HEK293T (cell line): ENCODE measurements at regions not wholly inside any gene's neighbourhood (a gene's known extent, or its start where the extent isn't known, plus 50 kb on each side); places are given as distances from the start of the nearest gene placed in this dataset.

Experiments used
- CTCF ChIA-PET: fragments of 350-600 bp; formaldehyde crosslinking; extraction: SDS; loops from one replicate; lab custom pipeline; 2021; ENCODE audit warnings: antibody characterized with exemption, inconsistent platforms; lab: Yijun Ruan, JAX
- POLR2A ChIA-PET: fragments of 350-600 bp; formaldehyde crosslinking; extraction: SDS; loops from one replicate; lab custom pipeline; 2020; ENCODE audit warnings: antibody characterized with exemption, inconsistent platforms; lab: Yijun Ruan, JAX
- DNase-seq: peaks from one replicate; pipeline ENCODE4 v3.0.0; 2012; ENCODE audit warnings: mixed read lengths; ENCODE audit errors: extremely low spot score
- ARNT ChIP-seq: fragments of 450-650 bp; IDR thresholded peaks from 2 replicates; pipeline ENCODE4 v1.6.1; 2017; ENCODE audit warnings: mild to moderate bottlenecking
- BHLHE40 ChIP-seq: fragments of 450-650 bp; IDR thresholded peaks from 2 replicates; pipeline ENCODE4 v1.6.1; 2016; ENCODE audit warnings: mild to moderate bottlenecking, moderate library complexity, borderline replicate concordance
- CTBP1 ChIP-seq: fragments of 450-650 bp; IDR thresholded peaks from 2 replicates; pipeline ENCODE4 v1.6.1; 2016; ENCODE audit warnings: borderline replicate concordance
- ELF4 ChIP-seq: fragments of 450-650 bp; IDR thresholded peaks from 2 replicates; pipeline ENCODE4 v1.6.1; 2017; ENCODE audit warnings: antibody characterized with exemption
- FOXA1 ChIP-seq: fragments of 450-650 bp; IDR thresholded peaks from 2 replicates; pipeline ENCODE4 v1.6.1; 2016; ENCODE audit warnings: mild to moderate bottlenecking
- FOXK2 ChIP-seq: fragments of 450-650 bp; IDR thresholded peaks from 2 replicates; pipeline ENCODE4 v1.6.1; 2016; ENCODE audit warnings: mild to moderate bottlenecking
- FOXM1 ChIP-seq: fragments of 450-650 bp; IDR thresholded peaks from 2 replicates; pipeline ENCODE4 v1.6.1; 2017; ENCODE audit warnings: mild to moderate bottlenecking, borderline replicate concordance
- HDGF ChIP-seq: fragments of 450-650 bp; IDR thresholded peaks from 2 replicates; pipeline ENCODE4 v1.6.1; 2017; ENCODE audit warnings: antibody characterized with exemption, borderline replicate concordance
- L3MBTL2 ChIP-seq: fragments of 450-650 bp; conservative IDR thresholded peaks from 2 replicates; pipeline ENCODE4 v1.6.1; 2016; ENCODE audit warnings: mild to moderate bottlenecking
- LEF1 ChIP-seq: fragments of 450-650 bp; IDR thresholded peaks from 2 replicates; pipeline ENCODE4 v1.6.1; 2017; ENCODE audit warnings: mild to moderate bottlenecking, borderline replicate concordance
- NFRKB ChIP-seq: fragments of 450-650 bp; IDR thresholded peaks from 2 replicates; pipeline ENCODE4 v1.6.1; 2016; ENCODE audit warnings: mild to moderate bottlenecking, moderate library complexity
- SP1 ChIP-seq: fragments of 450-650 bp; IDR thresholded peaks from 2 replicates; pipeline ENCODE4 v1.6.1; 2017
- SUZ12 ChIP-seq: fragments of 450-650 bp; IDR thresholded peaks from 2 replicates; pipeline ENCODE4 v1.6.1; 2016; ENCODE audit warnings: mild to moderate bottlenecking
- TARDBP ChIP-seq: fragments of 450-650 bp; IDR thresholded peaks from 2 replicates; pipeline ENCODE4 v1.6.1; 2016
- ZNF384 ChIP-seq: fragments of 450-650 bp; IDR thresholded peaks from 2 replicates; pipeline ENCODE4 v1.6.1; 2016
- TF ChIP-seq, protein P1 (sequence below): fragments of 450-650 bp; IDR thresholded peaks from 2 replicates; pipeline ENCODE4 v1.6.1; 2016

DNA sequence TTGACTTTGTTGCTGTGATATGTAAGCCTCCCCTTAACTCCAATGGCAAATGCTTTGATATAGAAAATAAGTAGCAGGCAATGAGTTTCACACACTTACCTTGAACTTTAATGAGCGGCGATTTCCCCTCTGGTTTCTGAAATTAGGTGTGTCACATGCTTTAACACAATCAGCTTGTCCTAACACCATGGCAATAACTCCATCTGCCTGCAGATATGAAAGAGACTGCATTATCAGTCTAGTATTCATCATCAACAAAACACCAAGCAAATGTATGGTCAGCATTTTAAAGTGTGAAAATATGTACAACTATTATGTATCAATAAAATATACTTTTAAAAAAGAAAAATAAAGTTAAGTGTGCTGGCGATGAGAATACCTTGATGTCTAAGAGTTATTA, 128.8 kb upstream of the FAM9B start:
- TF ChIP-seq L3MBTL2 (no peak), NFRKB (no peak), TARDBP (no peak), SUZ12 (no peak), FOXK2 (no peak), SP1 (no peak), ELF4 (no peak), ARNT (no peak)
- no peak for DNase-seq
- POLR2A ChIA-PET = no interaction called here

DNA sequence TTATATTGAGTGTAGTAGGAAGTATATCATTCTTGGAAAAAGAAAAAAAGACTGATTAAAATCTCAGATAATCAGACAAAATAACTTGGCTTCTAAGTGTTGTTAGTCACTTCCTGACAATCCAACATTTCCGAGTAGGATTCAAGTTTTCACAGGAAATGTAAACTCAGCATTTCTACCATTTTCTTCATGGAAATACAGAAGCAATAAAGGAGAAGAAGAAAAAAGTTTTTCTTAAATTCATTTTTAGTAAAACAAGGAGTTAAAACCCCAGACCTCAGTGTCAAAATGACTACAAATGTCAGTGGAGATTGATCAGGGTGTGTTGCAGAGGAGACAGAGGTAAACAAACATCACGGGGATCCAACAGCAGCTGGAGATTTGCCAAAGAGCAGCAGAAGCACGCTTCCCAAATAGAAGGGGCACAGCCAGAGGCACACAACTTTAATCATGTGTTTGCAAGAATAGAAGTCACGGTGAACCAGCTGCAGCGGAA, 129.3 kb upstream of the FAM9B start:
- CTCF ChIA-PET = no interaction called here
- no peak for TF ChIP-seq SP1
- no peak for TF ChIP-seq SUZ12
- no peak for TF ChIP-seq ZNF384
- TF ChIP-seq NFRKB = no peak
- TF ChIP-seq FOXA1 = no peak
- TF ChIP-seq TARDBP = no peak
- TF ChIP-seq L3MBTL2 = no peak
- POLR2A ChIA-PET = no interaction called here
- DNase-seq = no peak

More for the DNA sequence above, 128.8 kb upstream of the FAM9B start:
- CTCF ChIA-PET = no interaction called here

DNA sequence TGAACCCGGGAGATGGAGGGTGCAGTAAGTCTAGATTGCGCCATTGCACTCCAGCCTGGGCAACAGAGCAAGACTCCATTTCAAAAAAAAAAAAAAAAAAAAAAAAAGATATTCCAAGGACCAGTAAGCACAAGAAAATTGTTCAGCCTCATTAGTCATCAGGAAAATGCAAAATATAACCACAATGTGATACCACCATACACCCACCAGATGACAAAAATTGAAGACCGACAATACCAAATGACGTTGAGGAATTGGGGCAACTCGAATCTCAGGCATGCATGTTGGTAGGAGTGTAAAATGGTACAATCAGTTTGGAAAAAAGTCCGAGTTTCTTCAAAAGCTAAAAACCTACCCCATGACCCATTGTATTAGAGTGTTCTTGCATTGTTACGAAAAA, 130.2 kb upstream of the FAM9B start:
- ChIA-PET CTCF (no interaction called here), POLR2A (no interaction called here)
- no peak for TF ChIP-seq L3MBTL2
- TF ChIP-seq NFRKB = no peak
- no peak for TF ChIP-seq FOXM1
- TF ChIP-seq ZNF384 = no peak
- TF ChIP-seq SUZ12 = no peak
- TF ChIP-seq, protein P1, sequence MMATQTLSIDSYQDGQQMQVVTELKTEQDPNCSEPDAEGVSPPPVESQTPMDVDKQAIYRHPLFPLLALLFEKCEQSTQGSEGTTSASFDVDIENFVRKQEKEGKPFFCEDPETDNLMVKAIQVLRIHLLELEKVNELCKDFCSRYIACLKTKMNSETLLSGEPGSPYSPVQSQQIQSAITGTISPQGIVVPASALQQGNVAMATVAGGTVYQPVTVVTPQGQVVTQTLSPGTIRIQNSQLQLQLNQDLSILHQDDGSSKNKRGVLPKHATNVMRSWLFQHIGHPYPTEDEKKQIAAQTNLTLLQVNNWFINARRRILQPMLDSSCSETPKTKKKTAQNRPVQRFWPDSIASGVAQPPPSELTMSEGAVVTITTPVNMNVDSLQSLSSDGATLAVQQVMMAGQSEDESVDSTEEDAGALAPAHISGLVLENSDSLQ = no peak
- no peak for TF ChIP-seq ELF4
- TF ChIP-seq BHLHE40 = no peak
- TF ChIP-seq FOXK2 = no peak
- no peak for TF ChIP-seq CTBP1
- TF ChIP-seq SP1 = no peak
- no peak for TF ChIP-seq TARDBP
- no peak for TF ChIP-seq HDGF
- TF ChIP-seq ARNT = no peak
- TF ChIP-seq LEF1 = no peak
- no peak for TF ChIP-seq FOXA1
- no peak for DNase-seq

DNA sequence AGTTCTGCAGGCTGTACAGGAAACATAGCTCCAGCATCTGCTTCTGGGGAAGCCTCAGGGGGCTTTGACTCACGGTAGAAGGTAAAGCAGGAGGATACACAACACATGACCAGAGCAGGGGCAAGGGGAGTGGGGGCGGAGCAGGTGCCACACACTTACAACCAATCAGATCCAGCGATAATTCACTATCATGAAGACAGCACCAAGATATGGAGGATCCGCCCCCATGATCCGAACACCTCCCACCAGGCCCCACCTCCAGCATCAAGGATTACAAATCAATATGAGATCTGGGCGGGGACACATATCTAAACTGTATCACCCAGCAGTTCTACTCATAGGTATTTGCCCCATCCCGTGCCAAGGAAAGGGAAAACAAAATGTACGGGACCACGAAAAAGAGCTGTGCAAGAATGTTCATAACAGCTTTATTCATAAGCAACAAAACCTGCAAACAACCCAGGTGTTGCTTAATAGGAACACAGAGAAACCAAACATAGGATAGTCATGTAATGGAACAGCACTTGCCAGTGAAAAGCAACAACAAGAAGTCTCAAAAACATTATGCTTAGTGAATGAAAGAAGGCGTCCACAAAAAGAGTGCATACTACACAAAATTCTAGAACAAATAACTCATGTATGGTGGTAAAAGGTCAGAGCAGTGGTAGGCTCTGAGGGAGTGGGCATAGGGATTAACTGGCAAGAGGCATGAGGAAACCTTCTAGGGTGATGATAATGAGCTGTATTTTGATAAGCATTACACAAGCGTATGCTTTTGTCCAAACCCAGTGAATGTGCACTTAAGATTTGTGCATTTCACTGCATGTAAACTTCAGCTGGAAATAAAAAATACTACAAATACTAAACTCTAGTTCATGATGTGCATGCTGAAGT, 130.9 kb upstream of the FAM9B start:
- POLR2A ChIA-PET = no interaction called here
- no peak for TF ChIP-seq CTBP1
- TF ChIP-seq ARNT = no peak
- no peak for TF ChIP-seq SUZ12
- no peak for DNase-seq
- CTCF ChIA-PET = no interaction called here

DNA sequence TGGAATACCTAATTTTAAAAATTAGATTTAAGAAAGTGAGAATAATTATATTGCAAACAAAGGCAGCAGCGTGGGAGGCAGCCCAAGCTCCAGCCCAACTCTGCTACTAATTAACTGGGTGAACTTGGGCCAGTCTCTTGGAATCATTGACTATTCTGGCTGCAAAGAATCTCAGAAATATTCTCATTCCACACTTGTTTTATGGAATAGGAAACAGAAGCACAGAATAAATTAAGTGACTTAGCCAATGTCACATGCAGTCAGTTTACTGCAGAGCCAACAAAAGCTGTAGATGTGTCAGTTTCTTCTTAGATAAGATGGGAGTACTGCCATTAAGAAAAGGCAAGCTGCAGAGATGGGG, 132.6 kb upstream of the FAM9B start:
- DNase-seq = no peak
- ChIA-PET CTCF (no interaction called here), POLR2A (no interaction called here)

DNA sequence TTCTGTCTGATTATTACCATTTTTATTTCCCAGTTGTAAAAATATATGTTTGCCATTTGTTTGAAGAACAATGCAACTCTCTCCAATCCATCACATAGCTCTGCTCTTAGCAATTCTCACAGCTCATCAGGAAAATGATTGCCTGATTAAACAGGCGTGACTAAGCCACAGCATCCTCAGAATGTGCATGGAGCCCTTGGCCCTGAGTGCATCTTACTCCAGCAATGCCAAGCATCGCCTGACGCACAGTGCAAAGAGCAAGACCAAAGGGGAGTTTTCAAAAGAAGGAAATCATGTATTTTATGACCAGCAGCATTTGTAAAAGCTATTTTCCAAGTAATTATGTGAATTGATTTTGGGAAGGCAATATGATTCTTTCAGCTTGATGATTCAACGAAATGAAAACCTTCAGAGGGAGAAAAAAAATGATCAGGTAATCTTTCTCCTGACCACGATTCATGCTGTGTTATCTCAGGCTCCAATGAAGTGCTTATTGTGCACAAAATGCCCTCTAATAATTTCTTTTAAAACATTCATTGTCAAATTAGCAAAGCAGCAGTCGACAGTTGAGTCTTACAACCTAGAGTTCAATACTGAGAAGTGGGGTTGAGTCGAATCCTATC, 138.0 kb upstream of the FAM9B start:
- ChIA-PET POLR2A (no interaction called here), CTCF (no interaction called here)
- DNase-seq = no peak
- TF ChIP-seq SUZ12 (no peak), TARDBP (no peak), LEF1 (no peak)

More for the DNA sequence above, 132.6 kb upstream of the FAM9B start:
- no peak for TF ChIP-seq LEF1
- no peak for TF ChIP-seq CTBP1
- no peak for TF ChIP-seq FOXA1
- TF ChIP-seq HDGF = no peak
- no peak for TF ChIP-seq ARNT
- no peak for TF ChIP-seq TARDBP
- TF ChIP-seq, protein P1 = no peak
- TF ChIP-seq SUZ12 = no peak
- no peak for TF ChIP-seq ZNF384
- no peak for TF ChIP-seq FOXK2
- no peak for TF ChIP-seq FOXM1
- TF ChIP-seq NFRKB = no peak
- TF ChIP-seq BHLHE40 = no peak
- TF ChIP-seq L3MBTL2 = no peak
- TF ChIP-seq SP1 = no peak
- no peak for TF ChIP-seq ELF4

DNA sequence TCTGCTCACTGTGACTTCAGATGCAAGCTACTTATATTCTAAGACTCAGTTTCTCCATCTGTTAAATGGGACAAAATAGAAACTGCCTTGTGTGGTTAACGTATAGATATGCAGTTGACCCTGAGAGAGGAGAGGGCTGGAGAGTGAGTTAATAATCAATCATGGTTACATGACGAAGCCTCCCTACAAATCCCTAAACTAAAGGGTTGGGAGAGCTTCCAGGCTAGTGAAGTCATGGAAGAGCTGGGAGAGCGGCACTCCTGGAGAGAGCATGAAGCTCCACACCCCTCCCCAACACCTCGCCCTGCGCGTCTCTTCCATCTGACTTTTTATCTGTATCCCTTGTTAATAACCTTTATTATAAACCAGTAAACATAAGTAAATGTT, 138.5 kb upstream of the FAM9B start:
- ChIA-PET POLR2A (no interaction called here), CTCF (no interaction called here)
- DNase-seq = no peak
- no peak for TF ChIP-seq FOXA1
- no peak for TF ChIP-seq FOXM1
